Stimulated activated naive CD8-positive, alpha-beta T cell treated with anti-CD3 and anti-CD28 coated beads, Interleukin-15, amount 100 ng/mL, for 72 hours (primary cell): ENCODE measurements at regions not wholly inside any gene's neighbourhood (a gene's known extent, or its start where the extent isn't known, plus 50 kb on each side); places are given as distances from the start of the nearest gene placed in this dataset.
A peak's percentile ranks its signal among the peaks of the same experiment; 100 is the strongest.

Experiments
- ATAC-seq: fragments of 150-1000 bp; cut with Tn5 transposase; 2 replicates; pipeline ENCODE4 v1.10.0; 2021; ENCODE audit warnings: mild to moderate bottlenecking, moderate library complexity
- DNase-seq, 2 donors: peaks; one replicate each; pipeline ENCODE4 v3.0.0; 2021 to 2022
- H3K27ac Mint-ChIP-seq, 2 donors: one replicate each; pipeline ENCODE4 v1.8.0; 2022; ENCODE audit warnings: mild to moderate bottlenecking in 2 of 2, mixed read lengths in 2 of 2, moderate library complexity in 2 of 2
- H3K27me3 Mint-ChIP-seq: one replicate; pipeline ENCODE4 v1.8.0; 2022; ENCODE audit warnings: mixed read lengths
- H3K4me1 Mint-ChIP-seq: one replicate; pipeline ENCODE4 v1.8.0; 2022; ENCODE audit warnings: mild to moderate bottlenecking, mixed read lengths
- H3K4me3 Mint-ChIP-seq, 2 donors: one replicate each; pipeline ENCODE4 v1.8.0; 2022; ENCODE audit warnings: mild to moderate bottlenecking in 2 of 2, mixed read lengths in 2 of 2, moderate library complexity in 1 of 2
- H3K9me3 Mint-ChIP-seq, 2 donors: one replicate each; pipeline ENCODE4 v1.8.0; 2022; ENCODE audit warnings: mixed read lengths in 2 of 2

DNA sequence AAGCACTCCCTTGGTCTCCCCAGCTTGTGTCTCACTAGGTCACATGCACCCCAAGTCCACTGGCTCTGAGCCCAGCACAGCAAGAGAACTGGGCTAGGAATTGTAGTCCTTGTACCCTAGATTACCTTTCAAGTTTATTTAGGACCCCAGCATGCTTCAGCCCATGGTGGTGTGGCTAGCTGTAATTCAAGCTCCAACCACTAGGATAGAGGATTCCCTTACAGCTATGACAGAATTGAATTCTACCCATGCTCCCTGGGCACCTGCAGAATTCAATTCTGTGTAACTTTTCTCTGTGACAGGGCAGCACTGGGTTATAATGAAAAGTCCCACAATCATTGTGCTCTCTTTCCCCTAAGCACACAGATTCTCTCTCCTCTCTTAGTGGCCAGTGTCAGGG is 253.8 kb upstream of the DMD start:
- Mint-ChIP-seq H3K9me3 (peaks cover 0 to 8% of the 10 kb centered on the region in 2 donors), H3K4me3 (no peak overlapping the region), H3K4me1 (no peaks in the 10 kb centered on the region), H3K27ac (no peak overlapping the region), H3K27me3 (no peaks in the 10 kb centered on the region)
- DNase-seq (no peak), ATAC-seq (no peak)

GRCh38 chrX:33457102-33457501 is 245.8 kb upstream of the DMD start:
- no peaks in the 10 kb centered on the region for H3K9me3 Mint-ChIP-seq
- no peaks in the 10 kb centered on the region for H3K4me1 Mint-ChIP-seq
- no peak overlapping the region for H3K4me3 Mint-ChIP-seq
- no peak for DNase-seq
- no peak for ATAC-seq
- H3K27ac Mint-ChIP-seq = no peak overlapping the region
- no peaks in the 10 kb centered on the region for H3K27me3 Mint-ChIP-seq

- Mint-ChIP-seq H3K27ac (no peak overlapping the region), H3K27me3 (no peaks in the 10 kb centered on the region), H3K4me3 (no peak overlapping the region), H3K9me3 (peaks cover 0 to 7% of the 10 kb centered on the region in 2 donors), H3K4me1 (no peaks in the 10 kb centered on the region)
- DNase-seq (no peak), ATAC-seq (no peak)
Measured at GRCh38 chrX:33447285-33447684, 235.9 kb upstream of the DMD start.

DNA sequence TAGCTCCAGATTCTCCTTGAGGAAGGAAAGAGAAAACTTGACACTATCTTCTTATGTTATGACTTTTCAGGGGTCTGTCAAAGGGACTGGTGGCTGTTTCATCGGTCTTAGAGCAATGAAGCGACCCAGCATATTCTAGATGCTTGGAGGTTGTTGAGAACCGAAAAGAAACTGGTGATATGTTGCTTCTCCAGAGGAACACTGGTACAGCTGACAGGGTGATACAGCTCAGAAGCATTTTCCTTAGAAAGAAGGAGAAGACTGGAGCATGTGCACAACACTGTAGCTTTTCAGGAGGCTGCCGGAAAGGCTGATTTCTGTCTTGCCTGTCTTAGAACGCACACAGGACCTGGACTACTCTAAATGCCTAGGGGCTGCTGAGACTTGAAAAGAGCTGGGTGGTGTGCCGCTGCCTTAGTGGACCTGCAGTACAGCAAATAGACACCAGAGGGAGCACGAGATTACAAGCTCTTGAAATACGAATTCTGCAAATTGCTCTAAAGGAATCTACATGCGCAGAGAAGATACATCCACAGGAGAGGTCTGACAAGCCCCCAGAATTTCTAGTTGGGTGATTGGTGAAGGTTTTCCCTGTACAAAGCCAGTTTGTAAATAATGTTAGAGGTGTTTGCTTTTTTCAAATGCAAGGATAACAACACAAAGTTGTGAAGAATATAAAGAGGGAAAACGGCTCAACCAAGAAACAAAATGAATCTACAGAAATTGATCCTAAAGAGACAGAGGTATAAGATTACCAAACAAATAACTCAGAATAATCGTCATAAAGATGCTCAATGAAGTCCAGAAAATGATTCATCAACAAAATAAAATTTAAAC is 223.1 kb upstream of the DMD start:
- Mint-ChIP-seq H3K4me3 (no peak overlapping the region), H3K4me1 (no peaks in the 10 kb centered on the region), H3K27ac (no peak overlapping the region), H3K27me3 (no peaks in the 10 kb centered on the region), H3K9me3 (no peaks in the 10 kb centered on the region)
- DNase-seq (peak; percentile 10), ATAC-seq (no peak)

GRCh38 chrX:33416273-33416805 is 205.0 kb upstream of the DMD start:
- Mint-ChIP-seq H3K27ac (no peak overlapping the region), H3K4me3 (no peak overlapping the region), H3K9me3 (no peaks in the 10 kb centered on the region), H3K4me1 (no peaks in the 10 kb centered on the region), H3K27me3 (no peaks in the 10 kb centered on the region)
- no peak for DNase-seq
- no peak for ATAC-seq

DNA sequence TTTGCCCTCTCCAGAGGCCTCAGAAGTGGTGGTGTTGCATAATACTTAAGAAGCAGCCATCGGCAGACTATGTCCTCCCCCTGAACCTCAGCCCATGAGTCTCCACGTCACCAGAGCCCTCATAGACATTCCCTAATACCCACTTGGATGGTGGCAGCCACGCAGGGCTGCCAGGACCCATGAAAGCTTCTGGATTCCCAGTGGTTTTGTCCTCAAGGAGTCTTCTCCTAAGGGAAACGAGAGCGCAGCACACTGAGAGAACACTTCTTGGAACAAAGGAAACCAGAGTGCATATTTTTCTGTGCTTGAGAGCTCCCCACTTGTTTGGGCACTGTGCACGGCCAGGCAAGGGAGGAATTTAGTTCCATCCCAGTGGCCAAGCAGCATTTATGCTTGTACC is 204.1 kb upstream of the DMD start:
- no peak for ATAC-seq
- Mint-ChIP-seq H3K27me3 (no peaks in the 10 kb centered on the region), H3K9me3 (no peaks in the 10 kb centered on the region), H3K4me1 (no peaks in the 10 kb centered on the region), H3K4me3 (no peak overlapping the region), H3K27ac (no peak overlapping the region)
- no peak for DNase-seq

DNA sequence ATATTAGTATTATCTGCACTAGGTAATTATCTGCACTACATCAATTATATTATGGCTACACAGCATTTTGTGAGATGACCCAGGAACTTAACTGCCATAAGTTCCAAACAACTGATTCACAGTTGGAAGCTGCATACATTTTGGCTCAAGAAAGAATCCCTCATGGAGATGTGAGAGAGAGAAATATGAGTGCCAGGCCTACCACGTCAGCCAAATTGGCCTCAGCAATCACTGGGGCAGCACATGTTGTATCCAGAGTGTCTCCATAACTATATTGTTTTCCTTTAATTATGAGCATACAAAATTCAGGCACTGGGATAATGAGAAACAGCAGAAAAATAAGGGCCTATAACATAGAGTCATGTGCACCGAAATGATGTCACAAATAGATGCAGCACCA is 174.2 kb upstream of the DMD start:
- ATAC-seq = no peak
- Mint-ChIP-seq H3K4me1 (no peaks in the 10 kb centered on the region), H3K4me3 (no peak overlapping the region), H3K27ac (no peak overlapping the region), H3K9me3 (no peaks in the 10 kb centered on the region), H3K27me3 (no peaks in the 10 kb centered on the region)
- no peak for DNase-seq

GRCh38 chrX:33379839-33380238 is 168.5 kb upstream of the DMD start:
- H3K27ac Mint-ChIP-seq = no peak overlapping the region
- DNase-seq (no peak), ATAC-seq (no peak)
- H3K9me3 Mint-ChIP-seq = peaks cover 0 to 6% of the 10 kb centered on the region in 2 donors
- no peak overlapping the region for H3K4me3 Mint-ChIP-seq
- no peaks in the 10 kb centered on the region for H3K4me1 Mint-ChIP-seq
- H3K27me3 Mint-ChIP-seq = no peaks in the 10 kb centered on the region

DNA sequence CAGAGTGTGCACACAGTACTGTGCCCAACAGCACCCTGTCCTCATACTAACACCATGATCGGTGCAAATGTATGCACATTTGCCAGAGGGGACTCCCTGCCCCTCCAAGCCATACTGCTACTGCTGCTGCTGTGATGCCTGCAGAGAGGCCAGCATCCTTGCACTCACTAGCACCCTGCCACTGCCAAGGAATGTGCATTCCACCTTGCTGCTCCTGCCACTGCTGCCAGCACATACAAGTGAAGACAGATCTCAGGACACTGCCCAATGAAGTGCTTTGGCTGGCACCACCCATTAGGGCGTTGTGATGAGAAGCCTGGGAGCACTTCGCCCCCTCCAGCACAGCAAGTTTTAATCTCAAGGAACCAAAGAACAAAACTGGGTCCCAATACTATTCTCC is 146.3 kb upstream of the DMD start:
- no peaks in the 10 kb centered on the region for H3K4me1 Mint-ChIP-seq

DNA sequence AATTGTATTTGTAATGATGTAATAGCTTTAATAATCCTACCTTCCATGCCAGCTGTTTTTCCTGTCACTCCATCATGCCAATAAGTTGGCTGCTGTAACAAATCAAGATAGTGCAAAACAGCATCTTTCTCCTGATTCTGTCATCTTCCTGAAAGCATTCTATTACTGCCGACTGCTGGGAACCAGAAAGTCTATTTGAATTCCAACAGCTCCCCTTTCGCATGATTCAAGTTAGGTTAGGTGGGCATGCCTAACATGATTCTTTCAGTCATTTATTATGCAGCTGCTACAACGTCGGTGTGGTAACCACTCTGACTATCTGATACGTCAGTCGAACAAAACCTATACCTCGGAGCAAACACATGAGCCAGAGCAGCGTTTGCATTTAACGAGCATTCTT is 127.9 kb upstream of the DMD start:
- Mint-ChIP-seq H3K4me1 (no peaks in the 10 kb centered on the region), H3K9me3 (no peaks in the 10 kb centered on the region), H3K27ac (no peak overlapping the region), H3K4me3 (no peak overlapping the region), H3K27me3 (no peaks in the 10 kb centered on the region)
- no peak for ATAC-seq
- no peak for DNase-seq

More for the DNA sequence above, 146.3 kb upstream of the DMD start:
- H3K9me3 Mint-ChIP-seq = peaks cover 0 to 9% of the 10 kb centered on the region in 2 donors
- DNase-seq (no peak), ATAC-seq (no peak)
- no peaks in the 10 kb centered on the region for H3K27me3 Mint-ChIP-seq
- H3K4me3 Mint-ChIP-seq = no peak overlapping the region
- H3K27ac Mint-ChIP-seq = no peak overlapping the region

GRCh38 chrX:33336783-33337182 is 125.4 kb upstream of the DMD start:
- Mint-ChIP-seq H3K27me3 (no peaks in the 10 kb centered on the region), H3K9me3 (no peaks in the 10 kb centered on the region), H3K4me3 (no peak overlapping the region), H3K27ac (no peak overlapping the region), H3K4me1 (no peaks in the 10 kb centered on the region)
- DNase-seq (no peak), ATAC-seq (no peak)

DNA sequence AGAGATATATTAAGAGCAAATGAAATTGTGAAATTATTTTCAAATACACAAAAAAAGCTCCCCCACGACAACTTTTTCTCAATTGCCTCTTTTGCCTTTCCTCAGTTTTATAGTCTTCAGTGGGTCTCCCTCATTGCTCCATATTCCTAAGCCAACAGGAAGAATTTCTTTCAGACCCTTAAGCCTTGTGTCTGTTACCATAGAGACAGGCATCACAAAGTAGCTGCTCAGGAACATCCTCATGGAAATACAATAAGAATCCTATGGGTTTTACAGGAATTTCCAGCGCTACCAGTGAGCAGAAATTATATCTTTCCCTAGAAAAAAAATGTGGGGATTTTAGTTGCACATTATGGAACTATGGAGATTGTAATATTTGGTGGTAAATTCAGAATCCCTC is 121.9 kb upstream of the DMD start:
- no peaks in the 10 kb centered on the region for H3K9me3 Mint-ChIP-seq
- H3K27me3 Mint-ChIP-seq = no peaks in the 10 kb centered on the region
- H3K27ac Mint-ChIP-seq = no peak overlapping the region
- no peaks in the 10 kb centered on the region for H3K4me1 Mint-ChIP-seq
- H3K4me3 Mint-ChIP-seq = no peak overlapping the region
- DNase-seq = no peak
- no peak for ATAC-seq

- Mint-ChIP-seq H3K27me3 (no peaks in the 10 kb centered on the region), H3K4me3 (no peak overlapping the region), H3K27ac (no peak overlapping the region), H3K4me1 (no peaks in the 10 kb centered on the region), H3K9me3 (no peaks in the 10 kb centered on the region)
- no peak for ATAC-seq
- no peak for DNase-seq
Measured at GRCh38 chrX:33330798-33331197, 119.4 kb upstream of the DMD start.

- ATAC-seq (no peak), DNase-seq (no peak)
- no peaks in the 10 kb centered on the region for H3K9me3 Mint-ChIP-seq
- H3K27ac Mint-ChIP-seq = no peak overlapping the region
- no peaks in the 10 kb centered on the region for H3K4me1 Mint-ChIP-seq
- no peaks in the 10 kb centered on the region for H3K27me3 Mint-ChIP-seq
- no peak overlapping the region for H3K4me3 Mint-ChIP-seq
Measured at GRCh38 chrX:33324099-33324498, 112.8 kb upstream of the DMD start.

DNA sequence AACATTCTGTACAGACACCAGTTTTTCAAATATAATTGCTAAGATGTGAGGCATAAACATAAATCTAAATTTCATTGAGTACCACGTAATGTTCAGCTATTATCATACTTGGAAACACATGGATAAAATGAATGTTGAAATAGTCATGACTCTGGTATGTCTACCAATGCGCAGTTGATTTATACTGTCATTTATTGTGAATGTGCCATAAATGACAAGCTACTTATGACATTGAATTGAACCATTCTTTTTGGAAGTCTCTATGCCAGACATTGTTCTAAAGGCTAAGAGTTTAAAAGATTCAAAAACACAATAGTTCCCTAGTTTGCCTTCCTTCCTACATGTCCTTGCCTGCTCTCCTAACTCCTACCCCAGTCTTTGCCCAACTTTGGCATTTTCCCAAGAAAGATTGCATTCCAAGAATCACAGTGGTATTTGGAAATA is 96.6 kb upstream of the DMD start:
- no peaks in the 10 kb centered on the region for H3K27me3 Mint-ChIP-seq
- no peak for DNase-seq
- no peak overlapping the region for H3K27ac Mint-ChIP-seq
- no peak overlapping the region for H3K4me3 Mint-ChIP-seq
- no peak for ATAC-seq
- no peaks in the 10 kb centered on the region for H3K9me3 Mint-ChIP-seq
- no peaks in the 10 kb centered on the region for H3K4me1 Mint-ChIP-seq

- ATAC-seq (no peak), DNase-seq (no peak)
- Mint-ChIP-seq H3K27ac (no peak overlapping the region), H3K27me3 (no peaks in the 10 kb centered on the region), H3K9me3 (no peaks in the 10 kb centered on the region), H3K4me1 (no peaks in the 10 kb centered on the region), H3K4me3 (no peak overlapping the region)
Measured at GRCh38 chrX:33298622-33299021, 87.3 kb upstream of the DMD start.

DNA sequence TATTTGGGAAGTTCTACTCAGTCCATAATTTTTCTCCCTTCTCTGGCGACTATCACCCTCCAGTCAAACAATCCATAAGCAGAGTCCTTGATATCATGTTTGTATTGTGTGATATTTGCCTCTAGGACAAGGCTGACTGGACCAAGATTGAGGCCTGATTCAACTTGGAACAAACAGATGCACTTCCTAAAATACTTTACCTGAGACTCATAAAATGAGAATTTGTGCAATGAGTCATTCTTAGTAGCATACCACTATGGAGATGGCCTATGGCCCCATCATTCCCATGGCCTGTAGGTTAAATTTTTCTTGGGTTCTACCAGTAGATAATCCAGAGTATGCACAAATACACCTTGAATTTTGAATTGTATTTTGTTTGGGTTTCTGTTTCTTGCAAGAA is 74.2 kb upstream of the DMD start:
- Mint-ChIP-seq H3K9me3 (no peaks in the 10 kb centered on the region), H3K27me3 (no peaks in the 10 kb centered on the region), H3K27ac (no peak overlapping the region), H3K4me1 (no peaks in the 10 kb centered on the region), H3K4me3 (no peak overlapping the region)
- no peak for DNase-seq
- ATAC-seq = no peak
